NCI-H128 (cell line): ENCODE measurements at regions not wholly inside any gene's neighbourhood (a gene's known extent, or its start where the extent isn't known, plus 50 kb on each side); places are given as distances from the start of the nearest gene placed in this dataset.

Source experiments
- DNase-seq: peaks from one replicate; lab custom pipeline; 2025; ENCODE audit not compliant: unreplicated experiment; lab: John Stamatoyannopoulos, UW

DNA sequence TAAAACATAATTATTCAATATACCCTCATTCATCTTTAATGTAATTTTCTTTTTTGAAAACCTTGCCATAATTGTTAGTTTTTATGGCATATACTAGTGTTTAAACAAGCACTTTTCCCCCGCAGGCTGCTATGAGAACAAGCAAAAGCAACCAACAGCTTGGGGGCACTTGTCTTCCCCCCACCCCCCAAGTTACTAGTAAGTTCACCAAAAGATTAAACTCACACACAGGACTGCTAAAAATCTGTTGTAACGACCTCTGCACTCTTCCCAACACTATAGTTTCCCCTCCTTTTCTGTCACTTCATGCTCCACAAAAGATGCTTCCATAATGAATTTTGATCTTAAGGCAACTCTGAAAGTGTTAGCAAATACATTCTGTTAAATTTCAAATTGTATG, 474.9 kb upstream of the SOX5 start:
- DNase-seq = no peak

DNA sequence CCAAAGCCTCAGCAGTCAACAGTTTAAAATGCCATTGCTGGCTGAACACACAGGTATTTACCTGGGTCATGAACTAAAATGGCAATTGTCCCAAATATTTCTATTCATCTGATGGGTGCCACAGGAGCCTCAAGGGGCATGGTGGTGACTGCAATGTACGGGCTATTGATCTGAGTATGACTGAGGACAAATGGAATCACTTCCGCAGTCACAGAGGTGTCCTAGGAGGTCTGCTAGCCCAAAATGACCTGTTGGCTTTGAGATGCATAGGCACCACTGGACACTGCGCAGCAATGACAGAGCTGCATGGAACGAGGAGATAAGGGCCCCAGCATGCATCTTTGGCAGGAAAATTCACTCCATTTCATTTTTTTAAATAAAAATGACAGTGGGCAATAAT, 474.1 kb upstream of the SOX5 start:
- no peak for DNase-seq

GRCh38 chr12:24421759-24422158, 472.3 kb upstream of the SOX5 start:
- no peak for DNase-seq

GRCh38 chr12:24418157-24418556, 468.7 kb upstream of the SOX5 start:
- no peak for DNase-seq

- no peak for DNase-seq
These were observed 467.1 kb upstream of the SOX5 start for GRCh38 chr12:24416423-24417109.

DNA sequence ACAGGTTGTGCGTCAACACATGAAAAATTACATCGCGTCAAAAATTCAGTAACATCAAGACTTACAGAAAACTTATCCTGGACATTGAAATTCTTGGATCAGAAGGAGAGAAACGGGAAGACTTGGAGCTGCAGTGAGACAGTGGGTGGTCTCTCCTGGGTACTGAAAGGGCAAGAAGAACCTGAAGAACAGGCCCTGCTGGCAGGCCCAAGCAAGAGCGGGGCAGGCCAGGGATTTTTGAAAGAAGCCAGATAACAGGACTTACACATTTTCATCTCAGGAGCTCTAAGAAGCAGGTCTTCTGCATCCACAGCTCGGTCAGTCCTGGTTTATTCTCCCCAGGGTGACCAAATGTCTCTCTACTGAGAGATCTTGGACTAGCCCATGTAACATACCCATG, 466.5 kb upstream of the SOX5 start:
- DNase-seq = no peak

GRCh38 chr12:24414480-24414879, 465.0 kb upstream of the SOX5 start:
- DNase-seq = no peak

DNA sequence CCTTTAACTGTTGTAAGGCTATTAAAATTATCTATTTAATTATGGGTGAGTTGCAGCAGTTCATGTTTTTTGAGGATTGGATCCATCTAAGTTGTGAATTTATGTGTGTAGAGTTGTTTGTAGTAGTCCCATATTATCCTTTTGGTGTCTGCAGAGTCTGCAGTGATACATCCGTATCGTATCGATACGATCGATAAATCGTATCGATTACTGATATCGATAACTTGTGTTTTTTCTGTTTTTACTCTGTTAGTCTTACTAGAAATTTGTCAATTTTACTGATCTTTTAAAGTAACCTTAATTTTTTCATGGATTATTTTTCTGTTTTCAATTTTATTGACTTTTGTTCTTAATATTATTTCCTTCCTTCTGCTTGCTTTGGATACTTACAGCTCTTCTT, 462.5 kb upstream of the SOX5 start:
- no peak for DNase-seq

- DNase-seq = no peak
These were observed 460.4 kb upstream of the SOX5 start for GRCh38 chr12:24409868-24410267.

DNA sequence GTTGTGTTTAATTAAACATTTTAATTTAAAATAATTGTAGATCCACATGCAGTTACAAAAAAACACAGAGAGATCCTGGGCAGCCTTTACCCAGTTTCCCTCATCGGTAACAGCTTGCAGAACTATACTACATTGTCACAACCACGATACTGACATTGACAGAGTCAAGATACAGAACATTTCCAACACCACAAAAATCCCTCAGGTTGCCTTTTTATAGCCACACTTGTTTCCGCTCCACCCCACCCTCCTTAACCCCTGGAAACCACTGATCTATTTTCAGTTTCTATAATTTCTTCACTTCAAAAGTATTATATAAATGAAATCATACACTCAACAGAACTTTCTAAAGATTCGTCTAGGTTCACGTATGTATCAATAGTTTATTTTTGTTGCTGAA, 458.8 kb upstream of the SOX5 start:
- no peak for DNase-seq

DNA sequence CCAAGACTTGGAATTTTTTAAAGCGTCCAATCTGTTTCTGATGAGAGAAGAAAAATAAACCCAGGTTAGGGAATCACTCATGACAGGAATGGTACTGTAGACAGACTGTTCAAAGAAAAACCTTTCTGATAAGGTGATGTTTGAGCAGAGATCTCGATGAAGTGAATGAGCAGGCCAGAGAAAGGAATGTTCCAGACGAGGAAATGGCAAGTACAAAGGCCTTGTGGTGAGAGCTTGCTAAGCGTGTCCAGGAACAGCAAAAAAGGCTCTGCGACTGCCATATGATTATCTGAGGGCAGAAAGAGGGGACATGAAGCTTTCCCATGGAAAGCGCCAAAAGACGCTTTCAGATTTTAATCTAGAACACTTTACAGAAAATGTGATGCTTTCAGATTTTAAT, 458.4 kb upstream of the SOX5 start:
- no peak for DNase-seq

DNA sequence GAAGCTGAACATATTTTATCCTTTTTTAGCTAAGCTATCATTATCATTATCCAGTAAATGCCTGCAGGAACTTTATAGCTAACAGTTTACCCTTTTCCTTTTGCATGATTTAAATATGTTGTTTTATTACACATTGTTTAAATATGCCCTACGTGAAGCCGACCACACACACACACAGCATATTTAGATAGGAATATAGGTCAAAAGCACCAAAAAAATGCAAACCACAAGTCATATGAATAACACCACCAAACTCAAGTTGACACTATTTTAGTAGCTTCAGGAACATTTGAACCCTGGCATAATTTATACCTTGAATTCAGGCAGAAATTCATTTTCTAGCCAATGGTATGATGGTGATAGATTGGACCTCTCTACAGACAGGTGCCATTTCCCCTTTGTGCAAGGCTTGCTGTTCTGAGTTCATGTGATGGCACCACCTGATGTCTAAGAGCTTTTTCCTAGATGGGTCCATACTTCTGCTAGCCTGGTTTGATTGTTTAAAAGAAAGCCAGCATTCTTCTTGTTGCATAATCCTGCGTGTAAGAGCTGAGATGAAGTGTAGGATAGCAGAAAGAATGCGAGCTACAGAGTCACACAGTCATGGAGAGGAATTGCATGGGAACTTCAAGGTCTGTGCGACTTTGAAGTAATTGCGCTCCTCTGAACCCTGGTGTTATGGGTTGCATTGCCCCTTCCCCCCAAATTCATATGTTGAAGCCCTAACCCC, 454.8 kb upstream of the SOX5 start:
- no peak for DNase-seq

GRCh38 chr12:24400533-24400932, 451.1 kb upstream of the SOX5 start:
- no peak for DNase-seq

- DNase-seq = no peak
These were observed 449.1 kb upstream of the SOX5 start for GRCh38 chr12:24398605-24399004.

- no peak for DNase-seq
These were observed 446.8 kb upstream of the SOX5 start for GRCh38 chr12:24396224-24396623.

DNA sequence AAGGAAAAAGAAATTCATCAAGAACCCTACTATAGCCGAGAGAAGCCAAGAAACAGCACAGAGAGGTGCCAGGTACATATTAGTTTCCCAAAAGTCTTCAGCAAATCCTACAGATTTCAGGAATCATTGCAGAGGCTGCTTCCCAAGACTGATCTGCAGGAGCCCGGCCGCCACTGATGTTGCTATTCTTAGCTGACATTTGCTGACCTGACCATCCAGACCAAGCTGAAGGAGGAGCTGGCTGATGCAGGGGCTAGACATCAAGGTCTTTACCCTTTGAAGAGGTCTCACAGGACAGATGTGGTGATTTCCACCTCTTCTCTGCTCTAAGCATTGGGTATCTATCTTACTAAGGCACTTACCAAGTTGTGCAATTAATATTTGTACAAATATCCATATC, 444.8 kb upstream of the SOX5 start:
- DNase-seq = no peak

DNA sequence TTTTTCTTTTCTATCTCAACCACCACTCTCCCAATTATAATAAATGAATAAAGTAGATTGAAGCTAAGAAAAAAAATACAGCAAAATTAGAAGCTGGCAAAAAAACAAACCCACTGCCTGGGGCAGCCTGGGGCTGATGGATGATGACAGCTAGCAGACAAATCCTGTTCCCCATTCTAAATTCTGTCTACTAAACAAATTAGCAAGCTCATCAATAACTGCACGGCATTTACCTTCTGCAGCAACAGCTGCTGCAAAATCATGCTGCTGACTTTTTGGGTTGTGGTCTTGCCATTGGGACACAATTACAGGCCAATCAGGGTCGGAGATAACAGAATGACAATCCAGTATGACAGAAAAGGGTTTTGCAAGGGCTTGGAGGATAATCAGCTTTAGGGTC, 443.6 kb upstream of the SOX5 start:
- DNase-seq = no peak

- DNase-seq = no peak
These were observed 439.9 kb upstream of the SOX5 start for GRCh38 chr12:24389394-24389793.

GRCh38 chr12:24387381-24387780, 437.9 kb upstream of the SOX5 start:
- no peak for DNase-seq

DNA sequence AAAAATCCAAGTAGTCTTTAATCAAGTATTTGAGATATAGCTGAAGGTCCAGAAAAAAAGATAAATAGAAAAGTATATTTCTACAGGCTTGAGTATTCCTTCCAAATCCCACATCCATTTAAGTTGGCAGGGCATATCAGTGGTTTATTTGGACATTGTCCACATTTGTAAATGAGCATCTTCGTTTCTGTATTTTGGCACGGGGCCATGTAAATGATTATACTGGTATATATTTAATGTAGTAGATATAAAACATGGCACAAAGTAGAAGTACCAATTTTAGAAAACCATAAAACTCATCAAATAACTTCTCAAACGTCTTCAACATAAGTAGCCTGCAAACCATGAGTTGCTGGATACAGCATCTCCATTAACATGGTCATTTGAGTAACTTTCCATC, 437.4 kb upstream of the SOX5 start:
- DNase-seq = no peak

DNA sequence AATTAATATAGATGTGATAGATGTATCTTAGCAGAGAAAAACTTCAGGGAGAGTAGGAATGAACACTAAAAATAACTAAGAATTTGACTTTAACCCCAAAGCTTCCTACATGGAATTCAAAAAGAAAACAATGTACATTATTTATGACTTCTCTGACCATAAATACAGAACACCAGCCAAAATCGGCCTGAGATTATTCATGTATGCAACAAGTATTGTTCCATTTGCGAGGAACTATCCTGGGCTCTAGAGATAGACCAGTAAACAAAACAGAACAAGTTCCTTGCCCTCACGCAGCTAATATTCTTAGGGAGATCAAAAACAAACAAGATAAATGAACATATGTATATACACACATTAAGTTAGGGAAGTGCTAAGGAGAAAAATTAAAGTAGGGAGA, 432.3 kb upstream of the SOX5 start:
- no peak for DNase-seq

DNA sequence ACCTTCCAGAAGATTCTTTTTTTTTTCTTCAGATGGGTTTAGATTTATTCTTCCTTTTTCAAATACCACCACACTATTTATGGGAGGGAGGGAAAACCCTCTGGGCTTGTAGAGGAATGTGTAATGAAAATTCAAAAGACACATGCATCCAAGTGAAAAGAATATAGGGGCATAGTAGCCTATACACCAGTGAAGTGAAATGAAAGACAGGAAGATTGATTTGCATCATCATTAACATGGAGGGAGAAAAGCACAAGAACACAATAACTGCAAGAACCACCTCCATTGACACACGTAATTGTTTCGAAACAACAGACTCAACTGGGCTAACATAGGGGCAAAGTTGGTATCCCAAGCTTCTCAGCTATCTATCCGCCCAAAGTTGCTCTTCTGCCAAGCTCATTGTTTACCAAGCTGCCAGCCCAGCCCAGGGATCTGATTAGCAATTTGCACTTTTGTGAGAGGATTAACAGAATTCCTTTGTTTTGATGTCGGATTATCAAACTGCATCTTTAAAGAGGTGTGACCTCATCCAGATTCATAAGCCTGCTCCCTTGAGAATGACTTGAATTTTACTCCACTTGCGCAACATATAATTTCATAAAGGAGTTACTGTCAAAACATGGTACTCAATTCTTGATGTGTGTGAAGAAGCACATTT, 430.5 kb upstream of the SOX5 start:
- no peak for DNase-seq
